Left lung (tissue), 4 donors: ENCODE measurements at regions not wholly inside any gene's neighbourhood (a gene's known extent, or its start where the extent isn't known, plus 50 kb on each side); places are given as distances from the start of the nearest gene placed in this dataset.
A peak's percentile ranks its signal among the peaks of the same experiment; 100 is the strongest.
"Not testable (repeated sequence)": the region's sequence is repeated elsewhere in the genome, so short reads cannot be mapped to it uniquely, and the experiment has no call there.

ENCODE experiments used
- ATAC-seq: fragments of 200-7000 bp; cut with Tn5 transposase; one replicate; pipeline ENCODE4 v1.9.1; 2020; ENCODE audit warnings: moderate library complexity
- DNase-seq, 4 donors: peaks; one replicate each; pipeline ENCODE4 v3.0.0-alpha.2; 2013 to 2020
- H3K27ac ChIP-seq, 2 donors: fragments of 200-600 bp; sonication (generic) in 1 of 2; one replicate each; pipeline versions ENCODE4 v1.5.0 to v1.8.0; 2020 to 2021
- H3K27me3 ChIP-seq, 2 donors: fragments of 200-600 bp; sonication (generic) in 1 of 2; one replicate each; pipeline versions ENCODE4 v1.5.0 to v1.8.0; 2020 to 2021
- H3K36me3 ChIP-seq, 2 donors: fragments of 200-600 bp; sonication (generic) in 1 of 2; one replicate each; pipeline versions ENCODE4 v1.5.0 to v1.8.0; 2020 to 2021
- H3K4me1 ChIP-seq, 2 donors: fragments of 200-600 bp; one replicate each; pipeline ENCODE4 v1.8.0; 2021
- H3K4me3 ChIP-seq, 2 donors: fragments of 200-600 bp; sonication (generic) in 1 of 2; one replicate each; pipeline versions ENCODE4 v1.5.0 to v1.8.0; 2020 to 2021; ENCODE audit warnings: mild to moderate bottlenecking in 1 of 2
- H3K9me3 ChIP-seq, 2 donors: fragments of 200-600 bp; sonication (generic) in 1 of 2; one replicate each; pipeline versions ENCODE4 v1.5.0 to v1.8.0; 2020 to 2021
- intact Hi-C, 2 donors: fragments of 100-400 bp; cut with DNase I; formaldehyde crosslinking; loops; one replicate each; pipeline versions ENCODE4 v1.11.2 to v1.14.2; 2022
- donor health status: DM: no; HTN: yes; CAD: no.
- donor health status: DM: no; HTN: no; CAD: no.

DNA sequence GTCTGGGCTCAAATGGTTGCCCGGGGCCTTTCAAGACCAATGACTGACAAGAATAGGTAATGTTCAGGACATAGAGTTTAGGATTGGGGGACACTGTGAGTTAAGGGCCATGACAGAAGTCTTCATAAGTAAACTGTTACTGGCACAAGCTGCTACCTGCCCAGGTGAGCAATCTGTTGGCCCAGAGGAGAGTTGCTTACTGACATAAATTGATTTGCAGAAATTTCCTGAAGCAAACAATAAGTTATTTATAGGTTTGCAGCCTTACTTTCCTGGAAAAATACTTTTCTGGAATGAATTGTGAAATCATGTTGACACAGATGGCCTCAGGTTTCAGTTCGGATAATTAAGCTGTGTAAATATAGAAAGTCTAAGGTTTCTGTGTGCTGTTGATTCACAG lies 202.8 kb upstream of the C1QTNF3 start:
- H3K27ac ChIP-seq: peak overlapping the region; percentile 56 to 66
- not testable (repeated sequence) for ATAC-seq

GRCh38 chr5:34258598-34258997 lies 215.6 kb upstream of the C1QTNF3 start:
- H3K36me3 ChIP-seq, H3K4me1 ChIP-seq, H3K27ac ChIP-seq, H3K4me3 ChIP-seq, intact Hi-C loops, ATAC-seq, DNase-seq, H3K27me3 ChIP-seq, H3K9me3 ChIP-seq: not testable (repeated sequence)

More for the DNA sequence above, 202.8 kb upstream of the C1QTNF3 start:
- intact Hi-C loops, H3K9me3 ChIP-seq, H3K4me1 ChIP-seq, H3K36me3 ChIP-seq, DNase-seq, H3K27me3 ChIP-seq: not testable (repeated sequence)
- H3K4me3 ChIP-seq: peak overlapping the region in 1 of 2 donors; percentile 6

DNA sequence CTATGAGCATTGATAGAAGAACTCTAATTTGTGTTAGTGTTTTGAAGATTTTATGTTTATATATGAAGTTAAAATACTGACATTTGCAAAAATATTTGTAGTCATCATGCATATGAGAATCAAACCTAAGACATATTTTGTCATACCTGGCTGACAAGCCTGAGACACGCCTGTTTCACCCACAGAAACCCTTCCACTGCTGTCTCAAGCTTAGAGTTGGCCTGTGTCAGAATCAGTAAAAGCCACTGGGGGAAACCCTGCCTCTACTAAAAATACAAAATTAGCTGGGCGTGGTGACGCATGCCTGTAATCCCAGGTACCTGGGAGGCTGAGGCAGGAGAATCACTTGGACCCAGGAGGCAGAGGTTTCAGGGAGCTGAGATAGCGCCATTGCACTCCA lies 218.0 kb upstream of the C1QTNF3 start:
- ATAC-seq, H3K9me3 ChIP-seq, intact Hi-C loops, DNase-seq, H3K36me3 ChIP-seq, H3K27ac ChIP-seq, H3K4me3 ChIP-seq, H3K4me1 ChIP-seq, H3K27me3 ChIP-seq: not testable (repeated sequence)

DNA sequence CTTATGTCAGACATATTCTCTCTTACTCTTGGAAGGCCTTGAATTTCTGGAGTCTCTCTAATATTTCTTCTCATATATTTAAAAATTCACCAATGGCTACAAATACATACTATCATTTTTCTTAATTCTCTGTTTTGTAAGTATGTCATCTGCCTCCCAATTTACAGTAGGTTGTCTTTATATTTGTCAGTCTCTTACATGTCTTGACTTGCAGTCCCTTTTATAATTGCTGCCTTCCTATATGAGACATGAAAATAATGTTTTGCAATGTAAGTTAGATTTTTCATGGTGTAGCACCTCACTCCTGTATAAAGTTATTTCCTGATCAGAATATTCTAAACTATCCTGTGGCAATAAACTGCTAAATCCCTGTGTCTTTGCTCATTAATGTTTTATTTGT lies 223.1 kb upstream of the C1QTNF3 start:
- H3K9me3 ChIP-seq, ATAC-seq, DNase-seq, H3K27me3 ChIP-seq, intact Hi-C loops, H3K4me1 ChIP-seq, H3K4me3 ChIP-seq, H3K36me3 ChIP-seq, H3K27ac ChIP-seq: not testable (repeated sequence)

DNA sequence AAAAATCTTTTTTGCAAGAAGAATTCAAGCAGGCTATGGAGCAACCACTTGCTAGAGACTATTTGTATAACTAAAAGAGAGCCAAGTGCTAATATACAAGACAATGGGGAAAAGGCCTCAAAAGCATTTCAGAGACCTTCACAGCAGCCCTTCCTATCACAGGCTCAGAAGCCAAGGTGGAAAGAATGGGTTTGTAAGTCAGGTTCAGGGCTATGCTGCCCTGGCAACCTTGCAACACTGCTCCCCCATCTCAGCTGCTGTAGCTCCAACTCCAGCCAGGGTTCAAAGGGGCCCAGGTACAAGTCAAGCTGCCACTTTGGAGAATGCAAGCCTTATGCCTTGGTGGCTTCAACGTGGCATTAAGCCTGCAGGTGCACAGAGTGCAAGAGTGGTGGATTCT lies 253.7 kb upstream of the C1QTNF3 start:
- intact Hi-C loops, DNase-seq, H3K4me3 ChIP-seq, H3K36me3 ChIP-seq, H3K27me3 ChIP-seq, H3K4me1 ChIP-seq, H3K27ac ChIP-seq, H3K9me3 ChIP-seq, ATAC-seq: not testable (repeated sequence)

GRCh38 chr5:34329201-34329600 lies 286.2 kb upstream of the C1QTNF3 start:
- H3K9me3 ChIP-seq, H3K4me3 ChIP-seq, DNase-seq, H3K27me3 ChIP-seq, H3K36me3 ChIP-seq, ATAC-seq, H3K27ac ChIP-seq, H3K4me1 ChIP-seq, intact Hi-C loops: not testable (repeated sequence)

DNA sequence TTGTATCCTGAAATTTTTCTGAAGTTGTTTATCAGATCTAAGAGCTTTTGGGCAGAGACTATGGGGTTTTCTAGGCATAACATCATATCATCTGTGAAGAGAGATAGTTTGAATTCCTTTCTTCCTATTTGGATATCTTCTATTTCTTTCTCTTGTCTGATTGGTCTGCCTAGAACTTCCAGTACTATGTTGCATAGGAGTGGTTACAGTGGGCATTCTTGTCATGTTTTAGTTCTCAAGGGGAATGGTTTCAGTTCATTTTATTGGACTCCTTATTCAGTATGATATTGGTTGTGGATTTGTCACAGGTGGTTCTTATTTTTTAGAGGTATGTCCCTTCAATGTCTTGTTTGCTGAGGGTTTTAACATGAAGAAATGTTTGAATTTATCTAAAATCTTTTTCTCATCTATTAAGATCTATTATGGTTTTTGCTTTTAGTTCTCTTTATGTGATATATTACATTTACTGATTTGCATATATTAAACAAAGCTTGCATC lies 286.6 kb upstream of the C1QTNF3 start:
- H3K27me3 ChIP-seq, H3K4me3 ChIP-seq, ATAC-seq, H3K4me1 ChIP-seq, H3K9me3 ChIP-seq, DNase-seq, H3K36me3 ChIP-seq, intact Hi-C loops, H3K27ac ChIP-seq: not testable (repeated sequence)

DNA sequence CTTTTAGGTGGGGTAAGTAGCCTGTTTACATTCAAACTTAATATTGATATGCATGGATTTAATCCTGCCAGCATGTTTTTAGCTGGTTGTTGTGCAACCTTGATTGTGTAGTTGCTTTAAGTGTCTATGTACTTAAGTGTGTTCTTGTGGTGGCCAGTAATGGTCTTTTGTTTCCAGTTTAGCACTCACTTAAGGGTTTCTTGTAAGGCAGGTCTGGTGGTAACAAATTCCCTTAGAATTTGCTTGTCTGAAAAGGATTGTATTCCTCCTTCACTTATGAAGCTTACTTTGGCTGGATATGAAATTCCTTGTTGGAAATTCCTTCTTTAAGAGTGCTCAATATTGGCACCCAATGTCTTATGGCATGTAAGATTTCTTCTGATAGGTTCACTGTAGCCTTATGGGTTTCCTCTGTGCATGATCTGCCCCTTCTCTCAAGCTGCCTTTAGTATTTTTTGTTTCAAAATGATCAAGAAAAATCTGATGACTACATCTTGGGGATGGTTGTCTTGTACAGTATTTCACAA lies 289.0 kb upstream of the C1QTNF3 start:
- H3K4me3 ChIP-seq, DNase-seq, H3K36me3 ChIP-seq, H3K27ac ChIP-seq, H3K4me1 ChIP-seq, H3K27me3 ChIP-seq, intact Hi-C loops, H3K9me3 ChIP-seq: not testable (repeated sequence)
- ATAC-seq: peak; percentile 69

GRCh38 chr5:34339408-34340001 lies 296.5 kb upstream of the C1QTNF3 start:
- intact Hi-C loops: not testable (repeated sequence)

DNA sequence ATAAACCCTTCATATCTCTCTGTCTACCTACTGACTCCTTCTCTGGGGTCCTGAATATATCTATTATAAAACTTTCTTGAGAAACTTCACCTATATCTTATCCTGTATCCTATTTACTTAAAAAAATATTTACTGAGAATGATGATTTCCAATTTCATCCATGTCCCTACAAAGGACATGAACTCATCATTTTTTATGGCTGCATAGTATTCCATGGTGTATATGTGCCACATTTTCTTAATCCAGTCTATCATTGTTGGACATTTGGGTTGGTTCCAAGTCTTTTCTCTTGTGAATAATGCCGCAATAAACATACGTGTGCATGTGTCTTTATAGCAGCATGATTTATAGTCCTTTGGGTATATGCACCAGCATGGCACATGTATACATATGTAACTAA lies 301.7 kb upstream of the RAI14 start:
- H3K9me3 ChIP-seq, H3K4me1 ChIP-seq, H3K4me3 ChIP-seq, H3K27ac ChIP-seq, H3K36me3 ChIP-seq, intact Hi-C loops, ATAC-seq, DNase-seq, H3K27me3 ChIP-seq: not testable (repeated sequence)

More at GRCh38 chr5:34339408-34340001, 296.5 kb upstream of the C1QTNF3 start:
- H3K27me3 ChIP-seq, H3K4me3 ChIP-seq, ATAC-seq, H3K27ac ChIP-seq, DNase-seq, H3K4me1 ChIP-seq, H3K36me3 ChIP-seq, H3K9me3 ChIP-seq: not testable (repeated sequence)

DNA sequence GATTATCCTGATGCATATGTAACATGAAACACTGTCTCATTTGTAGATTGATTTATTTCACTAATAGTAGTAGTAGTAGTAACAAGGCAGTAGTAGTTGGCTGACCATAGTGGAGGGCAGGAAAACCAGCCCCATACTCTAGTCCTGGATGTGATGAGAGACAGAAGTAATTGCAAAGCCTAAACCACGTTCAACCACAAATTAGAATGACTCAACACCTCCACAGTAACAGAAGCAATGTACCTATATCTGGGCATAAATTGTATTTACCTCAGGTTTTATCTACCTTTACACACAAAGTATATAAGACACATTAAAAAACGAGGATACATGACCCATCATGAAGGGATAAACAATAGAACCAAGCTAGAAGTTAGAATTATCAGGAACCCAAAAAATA lies 284.7 kb upstream of the RAI14 start:
- ATAC-seq, H3K9me3 ChIP-seq, H3K27me3 ChIP-seq, H3K27ac ChIP-seq, H3K4me3 ChIP-seq, H3K36me3 ChIP-seq, H3K4me1 ChIP-seq, intact Hi-C loops, DNase-seq: not testable (repeated sequence)

GRCh38 chr5:34371817-34372216 lies 284.3 kb upstream of the RAI14 start:
- H3K27ac ChIP-seq, H3K4me1 ChIP-seq, H3K9me3 ChIP-seq, H3K4me3 ChIP-seq, DNase-seq, H3K36me3 ChIP-seq, ATAC-seq, H3K27me3 ChIP-seq, intact Hi-C loops: not testable (repeated sequence)

GRCh38 chr5:34372739-34373138 lies 283.4 kb upstream of the RAI14 start:
- H3K36me3 ChIP-seq, H3K27ac ChIP-seq, DNase-seq, H3K27me3 ChIP-seq, ATAC-seq, H3K4me1 ChIP-seq, H3K9me3 ChIP-seq, intact Hi-C loops, H3K4me3 ChIP-seq: not testable (repeated sequence)

- ATAC-seq, H3K9me3 ChIP-seq, H3K27me3 ChIP-seq, intact Hi-C loops, H3K36me3 ChIP-seq, DNase-seq, H3K4me1 ChIP-seq, H3K4me3 ChIP-seq, H3K27ac ChIP-seq: not testable (repeated sequence)
Measured at GRCh38 chr5:34377651-34378050, 278.5 kb upstream of the RAI14 start.
